GM18499 (cell line): ENCODE measurements at regions not wholly inside any gene's neighbourhood (a gene's known extent, or its start where the extent isn't known, plus 50 kb on each side); places are given as distances from the start of the nearest gene placed in this dataset.

Experiments used
- ATAC-seq: cut with Tn5 transposase; IDR thresholded peaks from one replicate; pipeline ENCODE4 v1.9.1; 2021; ENCODE audit warnings: moderate number of reproducible peaks; ENCODE audit not compliant: insufficient read depth, unreplicated experiment

- no peak for ATAC-seq
These were observed 62.7 kb downstream of the NPTX2 start for GRCh38 chr7:98679741-98680140.

GRCh38 chr7:98681511-98681910 lies 64.4 kb downstream of the NPTX2 start:
- no peak for ATAC-seq

DNA sequence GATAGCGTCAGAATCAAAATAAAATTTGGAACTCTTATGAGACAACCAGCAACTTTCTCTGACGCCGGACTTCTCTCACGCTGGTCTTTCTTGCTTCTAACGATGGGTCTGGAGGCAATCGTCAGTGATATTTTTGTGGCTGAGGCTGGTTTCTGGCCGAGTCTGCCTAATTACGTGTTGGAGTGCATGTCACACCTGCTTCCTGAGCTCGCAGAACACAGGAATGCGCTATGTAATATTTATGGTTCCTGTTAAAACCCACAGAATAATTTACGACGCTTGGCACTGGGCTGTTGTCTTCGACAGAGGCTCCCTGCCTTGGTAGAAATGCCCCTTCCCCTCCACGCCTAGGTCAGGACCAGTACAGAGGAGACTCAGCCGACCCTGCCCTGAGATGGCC lies 64.9 kb downstream of the NPTX2 start:
- no peak for ATAC-seq

DNA sequence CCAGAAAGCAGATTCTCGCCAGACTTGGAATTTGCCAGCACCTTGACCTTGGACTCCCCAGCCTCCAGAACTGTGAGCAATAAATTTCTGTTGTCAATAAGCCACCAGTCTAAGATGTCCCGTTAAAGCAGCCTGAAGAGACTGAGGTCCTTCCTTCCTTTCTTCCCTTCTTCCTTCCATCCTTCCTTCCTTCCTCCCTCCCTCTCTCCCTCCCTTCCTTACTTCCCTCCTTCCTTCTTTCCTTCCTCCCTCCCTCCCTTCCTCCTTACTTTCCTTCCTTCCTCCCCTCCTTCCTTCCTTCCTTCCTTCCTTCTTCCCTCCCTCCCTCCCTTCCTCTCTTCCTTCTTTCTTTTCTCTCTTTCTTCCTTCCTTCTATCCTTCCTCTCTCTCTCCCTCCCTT lies 66.4 kb downstream of the NPTX2 start:
- no peak for ATAC-seq

- no peak for ATAC-seq
These were observed 68.5 kb downstream of the NPTX2 start for GRCh38 chr7:98685541-98685940.

GRCh38 chr7:98686466-98687080 lies 69.5 kb downstream of the NPTX2 start:
- no peak for ATAC-seq

DNA sequence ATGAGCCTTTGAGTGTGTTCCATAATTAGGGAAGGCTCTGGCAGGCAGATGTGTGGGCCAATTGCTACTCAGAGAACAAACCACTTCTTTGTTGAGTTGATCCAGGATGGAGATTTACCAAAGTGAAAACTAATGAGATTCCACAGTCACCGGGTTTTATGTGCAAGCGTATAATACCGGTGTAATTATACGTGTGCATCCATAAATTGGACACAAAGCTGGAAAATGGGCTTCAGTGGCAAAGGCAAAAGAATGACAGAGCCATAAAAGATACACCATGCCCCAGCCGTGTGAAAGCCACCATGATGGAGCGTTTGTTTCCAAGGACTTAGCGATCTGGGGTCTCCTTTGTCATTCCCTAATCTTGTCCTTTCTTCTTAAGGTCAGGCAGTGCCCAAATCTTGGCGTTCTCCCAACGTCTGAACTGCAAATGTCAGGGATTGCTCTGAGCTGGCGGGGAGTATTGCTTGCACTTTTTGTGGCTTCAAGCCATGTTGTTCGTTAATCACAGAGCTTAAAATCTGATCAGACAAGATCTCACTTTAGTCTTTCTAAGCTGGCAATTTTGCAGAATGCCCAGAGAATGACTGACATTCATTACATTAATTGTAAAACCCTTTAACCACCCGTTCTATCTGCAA lies 70.1 kb downstream of the NPTX2 start:
- no peak for ATAC-seq

DNA sequence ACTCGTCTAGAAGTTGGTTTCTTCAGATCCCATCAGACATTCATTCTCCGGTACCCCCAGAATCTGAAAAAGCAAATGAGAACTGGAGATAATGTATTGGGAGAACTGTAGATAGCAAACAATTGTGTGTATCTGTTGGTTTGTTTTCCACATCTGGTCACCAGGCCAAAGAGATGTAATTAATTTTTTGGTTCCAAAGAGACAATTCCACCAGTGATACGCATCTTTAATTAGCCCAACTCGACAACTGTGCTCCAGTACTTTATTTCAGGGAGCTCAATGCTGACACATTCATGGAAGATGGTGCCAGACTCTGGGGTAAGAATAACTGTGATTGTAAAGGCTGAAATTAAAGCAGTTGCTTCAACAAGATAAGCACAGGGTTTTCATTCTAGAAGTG lies 74.5 kb downstream of the NPTX2 start:
- ATAC-seq = no peak

- no peak for ATAC-seq
These were observed 80.0 kb downstream of the NPTX2 start for GRCh38 chr7:98697083-98697482.

DNA sequence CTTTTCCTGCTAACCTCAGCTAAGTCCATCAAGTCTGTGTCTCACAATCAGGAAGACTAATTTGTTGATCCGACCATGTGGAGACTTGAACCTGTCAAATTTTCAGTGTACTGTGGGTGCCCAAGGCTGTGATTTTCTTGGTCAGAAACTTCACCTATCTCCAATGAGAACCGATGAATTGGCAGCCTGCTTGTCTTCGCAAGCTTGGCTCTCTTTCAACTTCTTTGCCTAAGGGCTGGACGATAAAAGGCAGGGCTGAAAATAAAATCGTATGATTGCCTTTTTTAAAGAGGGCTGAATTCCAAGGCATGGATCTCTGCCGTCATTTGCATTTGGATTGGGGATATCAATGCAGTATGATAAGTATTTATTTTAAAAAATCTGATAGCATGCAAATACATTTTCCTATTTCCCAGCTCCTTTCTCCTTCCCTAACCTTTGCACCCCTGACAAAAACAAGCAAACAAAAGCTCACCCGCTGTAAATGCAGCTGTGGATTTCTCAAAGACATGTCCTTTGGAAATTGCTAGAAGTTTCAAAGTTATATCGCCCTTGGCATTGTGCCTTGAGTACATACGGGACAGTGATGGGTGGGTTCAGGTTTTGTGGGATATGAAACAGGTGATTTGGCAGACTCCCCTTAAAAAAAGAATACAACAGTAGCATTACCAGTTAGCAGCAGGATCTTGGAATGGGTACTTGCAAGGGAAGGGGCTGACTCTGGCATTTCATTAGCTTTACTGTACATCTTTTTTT lies 80.6 kb downstream of the NPTX2 start:
- ATAC-seq = no peak

- no peak for ATAC-seq
These were observed 81.9 kb downstream of the NPTX2 start for GRCh38 chr7:98698976-98699375.

GRCh38 chr7:98700533-98700932 lies 83.4 kb downstream of the NPTX2 start:
- no peak for ATAC-seq

- no peak for ATAC-seq
These were observed 84.3 kb downstream of the NPTX2 start for GRCh38 chr7:98701372-98701771.

- ATAC-seq = no peak
These were observed 84.9 kb downstream of the NPTX2 start for GRCh38 chr7:98702021-98702420.

DNA sequence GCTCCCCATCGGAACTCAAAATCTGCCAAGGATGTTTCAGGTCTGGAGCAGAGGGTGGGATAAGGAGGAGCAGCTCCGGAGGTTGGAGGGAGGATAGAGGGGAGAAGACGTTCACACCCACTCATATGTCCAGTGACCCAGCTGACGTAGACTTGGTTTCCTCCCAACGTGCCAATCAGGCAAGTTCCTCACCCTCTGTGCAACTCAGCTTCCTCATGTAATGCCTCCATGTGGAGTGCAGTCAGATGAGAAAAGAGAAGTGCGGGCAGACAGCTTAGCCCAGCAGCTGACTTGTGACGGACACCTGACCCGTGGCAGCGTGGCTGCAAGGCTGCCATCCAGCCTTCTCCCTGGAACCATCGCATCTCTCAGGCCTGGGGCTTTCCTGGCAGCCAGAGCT lies 86.8 kb downstream of the NPTX2 start:
- ATAC-seq = no peak

DNA sequence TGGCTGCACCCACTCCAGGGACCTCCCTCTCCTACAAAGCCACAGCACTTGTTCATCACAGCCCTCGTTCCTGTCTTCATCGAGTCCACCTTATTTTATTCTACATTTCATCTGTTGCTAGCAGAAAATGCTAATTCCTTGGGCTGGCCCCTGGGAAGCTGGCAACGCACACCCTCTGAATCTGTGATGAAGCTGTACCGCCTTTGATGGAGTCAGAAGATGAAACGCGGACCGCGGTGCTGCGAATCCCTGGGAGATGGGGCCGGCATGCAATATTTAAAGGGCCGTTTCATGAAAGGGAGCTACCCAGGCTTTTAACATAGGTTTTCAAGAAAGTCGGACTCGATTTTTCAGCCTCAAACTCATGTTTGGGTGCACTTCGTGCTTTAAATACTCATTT lies 88.5 kb downstream of the NPTX2 start:
- no peak for ATAC-seq

DNA sequence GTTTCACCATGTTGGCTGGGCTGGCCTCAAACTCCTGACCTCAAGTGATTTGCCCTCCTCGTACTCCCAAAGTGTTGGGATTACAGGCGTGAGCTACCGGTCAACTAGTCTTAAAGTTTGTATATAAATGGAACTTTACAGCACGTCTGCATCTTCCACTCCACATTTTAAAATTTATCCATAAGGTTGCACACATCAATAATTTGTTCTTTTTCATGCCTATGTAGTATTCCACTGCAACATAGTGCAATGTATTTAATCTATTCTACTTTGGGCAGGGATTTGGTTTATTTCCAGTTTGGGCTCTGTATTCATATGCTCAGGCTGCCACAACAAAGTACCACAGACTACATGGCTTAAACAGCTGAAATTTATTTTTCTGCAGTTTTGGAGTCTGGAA lies 90.0 kb downstream of the NPTX2 start:
- no peak for ATAC-seq

GRCh38 chr7:98711945-98712344 lies 94.9 kb downstream of the NPTX2 start:
- no peak for ATAC-seq

GRCh38 chr7:98713165-98713810 lies 96.2 kb downstream of the NPTX2 start:
- no peak for ATAC-seq

GRCh38 chr7:98719396-98719795 lies 102.3 kb downstream of the NPTX2 start:
- no peak for ATAC-seq

DNA sequence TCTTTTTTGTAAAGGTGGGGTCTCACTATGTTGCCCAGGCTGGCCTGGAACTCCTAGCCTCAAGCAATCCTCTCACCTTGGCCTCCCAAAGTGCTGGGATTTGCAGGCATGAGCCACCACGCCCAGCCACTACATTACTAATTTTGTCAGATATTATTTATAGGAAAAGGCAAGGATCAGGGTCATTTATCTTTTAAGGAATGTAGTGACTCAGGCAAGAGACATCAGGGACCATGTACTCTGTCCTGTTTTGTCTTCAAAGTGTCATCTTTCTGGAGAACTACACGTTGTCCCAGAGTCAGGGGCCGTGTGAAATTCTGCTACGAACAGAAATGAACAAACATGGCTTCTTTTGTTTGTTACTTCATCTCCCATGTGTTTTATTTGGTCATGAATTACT lies 105.3 kb downstream of the NPTX2 start:
- ATAC-seq = no peak
